ENCODE measurements at regions not wholly inside any gene's neighbourhood (a gene's known extent, or its start where the extent isn't known, plus 50 kb on each side); places are given as distances from the start of the nearest gene placed in this dataset.
"Not testable (repeated sequence)": the region's sequence is repeated elsewhere in the genome, so short reads cannot be mapped to it uniquely, and the experiment has no call there.

- not testable (repeated sequence) for DNase-seq (ENCODE audit: low read depth, low spot score)
Measured at GRCh38 chr4:165819126-165819525, 53.9 kb upstream of the TLL1 start.
